22Rv1 (cell line): ENCODE measurements at regions not wholly inside any gene's neighbourhood (a gene's known extent, or its start where the extent isn't known, plus 50 kb on each side); places are given as distances from the start of the nearest gene placed in this dataset.

ENCODE experiments used
- H3K27ac ChIP-seq: fragments of 450-650 bp; 2 replicates; pipeline ENCODE4 v1.5.1; 2017
- ZFX ChIP-seq: fragments of 450-650 bp; IDR thresholded peaks from 2 replicates; pipeline ENCODE4 v1.6.1; 2017; ENCODE audit warnings: antibody characterized with exemption, borderline replicate concordance
- TF ChIP-seq, protein P1 (sequence below): fragments of 450-650 bp; IDR thresholded peaks from 2 replicates; pipeline ENCODE4 v1.5.1; 2017; ENCODE audit warnings: mild to moderate bottlenecking

- H3K27ac ChIP-seq = no peak overlapping the region
- TF ChIP-seq, protein P1, sequence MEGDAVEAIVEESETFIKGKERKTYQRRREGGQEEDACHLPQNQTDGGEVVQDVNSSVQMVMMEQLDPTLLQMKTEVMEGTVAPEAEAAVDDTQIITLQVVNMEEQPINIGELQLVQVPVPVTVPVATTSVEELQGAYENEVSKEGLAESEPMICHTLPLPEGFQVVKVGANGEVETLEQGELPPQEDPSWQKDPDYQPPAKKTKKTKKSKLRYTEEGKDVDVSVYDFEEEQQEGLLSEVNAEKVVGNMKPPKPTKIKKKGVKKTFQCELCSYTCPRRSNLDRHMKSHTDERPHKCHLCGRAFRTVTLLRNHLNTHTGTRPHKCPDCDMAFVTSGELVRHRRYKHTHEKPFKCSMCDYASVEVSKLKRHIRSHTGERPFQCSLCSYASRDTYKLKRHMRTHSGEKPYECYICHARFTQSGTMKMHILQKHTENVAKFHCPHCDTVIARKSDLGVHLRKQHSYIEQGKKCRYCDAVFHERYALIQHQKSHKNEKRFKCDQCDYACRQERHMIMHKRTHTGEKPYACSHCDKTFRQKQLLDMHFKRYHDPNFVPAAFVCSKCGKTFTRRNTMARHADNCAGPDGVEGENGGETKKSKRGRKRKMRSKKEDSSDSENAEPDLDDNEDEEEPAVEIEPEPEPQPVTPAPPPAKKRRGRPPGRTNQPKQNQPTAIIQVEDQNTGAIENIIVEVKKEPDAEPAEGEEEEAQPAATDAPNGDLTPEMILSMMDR = no peak
- TF ChIP-seq ZFX = no peak
These were observed 106.5 kb upstream of the ADPGK start for GRCh38 chr15:72890043-72890442.

DNA sequence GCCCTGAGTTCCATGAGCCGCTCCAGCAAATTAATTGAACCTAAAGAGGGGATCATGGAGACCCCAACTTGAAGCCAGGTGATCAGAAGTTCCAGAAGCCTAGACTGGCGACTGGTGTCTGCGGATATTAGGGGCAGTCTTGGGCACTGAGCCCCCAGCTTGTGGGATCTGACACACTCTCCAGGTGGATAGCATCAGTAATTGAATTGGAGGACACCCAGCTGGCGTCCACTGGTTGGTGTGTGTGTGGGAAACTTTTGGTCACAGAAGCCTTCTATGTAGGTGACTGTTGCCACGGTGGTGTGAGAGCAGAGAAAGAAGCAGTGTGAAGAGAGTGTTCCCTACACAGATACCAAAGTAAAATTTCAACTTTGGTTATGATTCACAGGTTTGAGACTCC, 106.0 kb upstream of the ADPGK start:
- TF ChIP-seq ZFX = no peak
- TF ChIP-seq, protein P1 = no peak

GRCh38 chr15:72888811-72889210, 105.3 kb upstream of the ADPGK start:
- H3K27ac ChIP-seq = no peak overlapping the region
- TF ChIP-seq ZFX = no peak
- TF ChIP-seq, protein P1 = no peak

More for the DNA sequence above, 106.0 kb upstream of the ADPGK start:
- H3K27ac ChIP-seq = no peak overlapping the region

- H3K27ac ChIP-seq = no peak overlapping the region
- TF ChIP-seq ZFX = no peak
- TF ChIP-seq, protein P1 = no peak
These were observed 104.7 kb upstream of the ADPGK start for GRCh38 chr15:72888211-72888610.

- no peak overlapping the region for H3K27ac ChIP-seq
- TF ChIP-seq ZFX = no peak
- TF ChIP-seq, protein P1 = no peak
These were observed 103.8 kb upstream of the ADPGK start for GRCh38 chr15:72887376-72887775.

DNA sequence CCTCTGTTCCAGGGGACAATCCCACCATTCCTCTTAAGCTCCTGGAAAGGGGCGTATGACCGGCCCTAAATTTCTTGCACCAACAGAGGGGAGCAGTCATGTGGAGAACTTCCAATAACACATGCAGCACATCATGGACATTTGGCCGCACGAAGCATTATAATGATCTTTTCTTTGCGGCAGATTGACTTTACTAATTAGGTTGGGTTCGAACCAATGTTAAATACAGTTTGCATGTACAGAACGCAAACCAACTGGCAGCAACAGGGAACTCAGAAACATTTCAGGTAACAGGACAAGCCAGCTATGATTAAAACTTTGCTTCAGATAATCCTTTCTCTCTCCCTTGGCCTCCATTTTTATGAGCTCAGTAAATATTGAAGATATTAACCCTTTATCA, 100.8 kb upstream of the ADPGK start:
- TF ChIP-seq ZFX = no peak
- TF ChIP-seq, protein P1 = no peak

DNA sequence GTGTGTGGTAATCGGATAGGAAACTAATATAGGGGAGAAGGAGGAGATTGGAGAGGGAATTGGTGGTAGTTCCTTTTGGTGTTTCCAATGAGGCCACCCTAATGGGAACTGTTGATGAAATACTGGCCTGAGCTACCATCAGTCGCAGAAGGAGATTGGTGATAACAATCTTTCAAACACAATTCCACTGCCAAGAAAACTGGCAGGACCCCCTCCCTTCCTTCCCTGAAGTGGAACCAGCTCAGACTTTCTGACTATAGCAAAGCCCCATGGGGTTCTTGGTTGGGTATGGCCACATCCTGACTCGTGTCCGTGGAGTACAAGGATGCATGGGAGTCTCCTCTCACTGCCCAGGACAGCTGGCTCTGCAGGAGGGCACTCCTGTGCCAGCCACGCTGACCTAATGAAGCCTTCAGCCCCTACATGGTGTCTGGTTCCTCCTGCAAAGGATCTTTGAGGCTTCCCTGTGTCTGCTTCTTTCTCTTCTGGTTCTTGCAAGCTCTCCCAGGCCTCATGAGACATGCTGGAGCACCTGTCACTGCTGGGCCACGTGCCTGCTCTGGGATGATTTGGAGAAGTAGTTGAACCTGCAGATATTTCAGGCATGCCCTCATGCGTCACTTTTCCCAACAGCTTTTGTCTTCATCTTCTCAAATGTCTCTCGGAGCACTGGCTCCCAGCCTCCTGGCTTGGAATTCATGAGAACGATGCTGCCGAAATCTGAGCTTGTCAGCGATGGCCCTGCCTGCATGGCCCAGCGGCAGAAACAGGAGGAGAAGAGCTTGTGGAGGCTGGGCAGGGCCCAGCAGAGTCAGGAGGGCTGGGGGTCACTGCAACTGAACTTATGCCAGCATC, 90.0 kb upstream of the ADPGK start:
- no peak for TF ChIP-seq ZFX
- TF ChIP-seq, protein P1 = no peak
- H3K27ac ChIP-seq = no peak overlapping the region

More for the DNA sequence above, 100.8 kb upstream of the ADPGK start:
- no peak overlapping the region for H3K27ac ChIP-seq
